SIG-M5 treated with dmso at 0.1 percent for 504 hours (cell line): ENCODE measurements at regions not wholly inside any gene's neighbourhood (a gene's known extent, or its start where the extent isn't known, plus 50 kb on each side); places are given as distances from the start of the nearest gene placed in this dataset.

Source experiments
- DNase-seq: peaks from one replicate; lab custom pipeline; 2025; ENCODE audit not compliant: unreplicated experiment; lab: John Stamatoyannopoulos, UW

- DNase-seq: no peak
Measured at GRCh38 chr13:76751278-76751677, 134.9 kb downstream of the KCTD12 start.

GRCh38 chr13:76750126-76750525 lies 136.1 kb downstream of the KCTD12 start:
- peak; percentile 83 for DNase-seq

- peak; percentile 99 for DNase-seq
Measured at GRCh38 chr13:76745261-76746200, 140.7 kb downstream of the KCTD12 start.

- no peak for DNase-seq
Measured at GRCh38 chr13:76741624-76742023, 144.6 kb downstream of the KCTD12 start.

GRCh38 chr13:76741046-76741445 lies 145.2 kb downstream of the KCTD12 start:
- peak; percentile 39 for DNase-seq

- DNase-seq: peak; percentile 40
Measured at GRCh38 chr13:76738616-76739015, 147.6 kb downstream of the KCTD12 start.

GRCh38 chr13:76737526-76737925 lies 148.7 kb downstream of the KCTD12 start:
- no peak for DNase-seq

- no peak for DNase-seq
Measured at GRCh38 chr13:76735641-76736040, 150.6 kb downstream of the KCTD12 start.

- DNase-seq: no peak
Measured at GRCh38 chr13:76733671-76734070, 152.5 kb downstream of the KCTD12 start.

GRCh38 chr13:76732367-76732766 lies 153.8 kb downstream of the KCTD12 start:
- no peak for DNase-seq

GRCh38 chr13:76730220-76730619 lies 156.0 kb downstream of the KCTD12 start:
- no peak for DNase-seq

- no peak for DNase-seq
Measured at GRCh38 chr13:76729691-76730090, 156.5 kb downstream of the KCTD12 start.

GRCh38 chr13:76725896-76726295 lies 160.3 kb downstream of the KCTD12 start:
- DNase-seq: no peak

GRCh38 chr13:76725211-76725610 lies 161.0 kb downstream of the KCTD12 start:
- DNase-seq: no peak

GRCh38 chr13:76724421-76724820 lies 161.8 kb downstream of the KCTD12 start:
- no peak for DNase-seq

- peak; percentile 68 for DNase-seq
Measured at GRCh38 chr13:76723551-76724232, 162.5 kb downstream of the KCTD12 start.

GRCh38 chr13:76722782-76723181 lies 163.4 kb downstream of the KCTD12 start:
- no peak for DNase-seq

- no peak for DNase-seq
Measured at GRCh38 chr13:76720821-76721220, 165.4 kb downstream of the KCTD12 start.

GRCh38 chr13:76720416-76720815 lies 165.8 kb downstream of the KCTD12 start:
- DNase-seq: no peak

GRCh38 chr13:76719955-76720354 lies 166.2 kb downstream of the KCTD12 start:
- DNase-seq: no peak

GRCh38 chr13:76717092-76717491 lies 169.1 kb downstream of the KCTD12 start:
- no peak for DNase-seq

- DNase-seq: no peak
Measured at GRCh38 chr13:76715621-76716020, 170.6 kb downstream of the KCTD12 start.
